ENCODE measurements at regions not wholly inside any gene's neighbourhood (a gene's known extent, or its start where the extent isn't known, plus 50 kb on each side); places are given as distances from the start of the nearest gene placed in this dataset.
"Not testable (repeated sequence)": the region's sequence is repeated elsewhere in the genome, so short reads cannot be mapped to it uniquely, and the experiment has no call there.

DNA sequence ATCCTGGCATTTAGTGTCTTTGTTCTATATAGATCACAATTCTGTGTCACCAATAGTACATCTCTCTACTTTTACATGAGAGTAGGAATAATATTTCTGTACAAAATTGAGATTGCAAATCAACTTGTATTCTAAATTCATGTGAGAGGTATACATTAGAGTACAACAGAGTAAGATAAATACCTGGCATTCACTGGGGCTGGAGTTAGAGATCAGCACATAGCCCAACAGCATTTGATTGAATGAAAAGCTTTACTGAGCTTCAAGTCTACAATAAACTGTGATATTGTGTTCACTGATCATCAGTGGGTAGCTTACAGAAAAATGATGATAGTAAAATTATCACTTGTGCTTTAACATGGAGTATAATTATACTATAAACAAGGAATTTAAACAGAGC, 1114.7 kb downstream of the REEP3 start:
- DNase-seq: no peak

DNA sequence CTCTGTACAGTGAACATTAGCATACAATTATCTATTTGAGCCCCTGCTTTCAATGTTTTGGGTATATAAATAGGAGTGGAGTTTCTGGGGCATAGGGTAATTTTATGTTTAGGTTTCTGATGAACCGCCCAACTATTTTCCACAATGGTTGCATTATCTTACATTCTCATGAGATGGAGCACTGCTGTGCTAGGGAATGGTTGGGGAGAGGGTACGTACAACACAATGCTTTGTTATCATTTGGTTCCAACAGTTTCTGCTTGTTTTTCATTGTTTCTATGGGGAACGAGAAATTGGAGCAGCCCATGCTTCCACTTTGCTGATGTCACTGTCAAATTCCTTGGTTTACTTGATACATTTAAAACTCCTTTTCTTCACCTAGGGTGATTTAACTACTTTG, 1115.3 kb downstream of the REEP3 start:
- DNase-seq: no peak

DNA sequence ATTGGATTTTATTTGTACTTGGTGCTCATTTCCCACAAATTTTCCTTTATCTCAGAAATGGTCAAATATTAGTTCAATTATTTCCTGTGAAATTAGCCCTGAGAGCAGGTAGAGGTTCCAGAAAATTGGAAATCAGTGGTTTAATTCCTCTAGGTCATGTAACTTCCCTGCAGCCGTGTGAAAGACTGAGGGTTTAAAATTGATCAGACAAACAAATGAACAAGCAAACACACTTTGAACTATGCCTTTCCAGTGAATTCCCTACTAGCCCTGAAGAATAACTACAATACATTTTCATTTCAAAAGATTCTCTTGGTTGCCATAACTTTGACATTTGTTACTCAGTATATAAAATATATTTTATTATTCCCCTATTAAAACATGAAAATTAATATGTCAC, 1116.7 kb downstream of the REEP3 start:
- DNase-seq: no peak

DNA sequence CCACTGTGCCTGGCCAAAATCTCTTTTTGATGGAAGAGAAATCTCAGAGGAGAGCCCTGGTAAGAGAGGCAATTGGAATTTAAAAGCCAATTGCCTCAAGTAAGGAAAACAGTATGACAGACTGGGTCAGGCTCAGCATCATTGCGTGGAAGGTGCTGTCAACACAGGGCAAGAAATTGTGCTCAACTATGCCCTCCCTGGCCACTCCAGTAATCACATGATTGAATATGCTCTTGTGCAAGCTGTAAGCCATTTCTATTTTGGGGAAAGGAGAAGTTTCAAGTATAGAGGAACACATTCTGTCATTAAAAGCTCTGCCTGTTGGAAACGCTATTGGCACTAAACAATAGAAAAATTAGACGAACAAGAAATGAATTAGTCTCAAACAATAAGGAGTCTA, 1127.7 kb downstream of the REEP3 start:
- DNase-seq: no peak

DNA sequence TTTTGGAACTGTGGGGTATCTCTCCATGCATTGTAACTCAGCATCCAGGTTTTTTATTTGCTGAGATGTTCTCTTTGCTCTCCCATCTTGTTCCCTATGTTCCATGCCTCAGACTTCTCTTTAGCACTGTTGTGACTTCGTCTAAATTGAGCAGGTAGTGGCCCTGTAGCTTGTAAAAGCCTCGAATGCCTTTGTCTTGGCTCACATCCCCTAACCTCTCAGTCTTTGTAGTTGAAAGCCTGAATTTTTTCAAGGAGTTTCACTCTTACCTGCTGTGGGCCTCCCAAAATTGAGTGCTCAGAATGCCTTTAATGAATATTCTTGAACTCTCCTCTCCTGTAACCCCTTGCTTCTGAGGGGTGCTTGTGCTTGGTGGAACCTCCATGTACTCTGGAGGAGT, 1137.3 kb downstream of the REEP3 start:
- no peak for DNase-seq

DNA sequence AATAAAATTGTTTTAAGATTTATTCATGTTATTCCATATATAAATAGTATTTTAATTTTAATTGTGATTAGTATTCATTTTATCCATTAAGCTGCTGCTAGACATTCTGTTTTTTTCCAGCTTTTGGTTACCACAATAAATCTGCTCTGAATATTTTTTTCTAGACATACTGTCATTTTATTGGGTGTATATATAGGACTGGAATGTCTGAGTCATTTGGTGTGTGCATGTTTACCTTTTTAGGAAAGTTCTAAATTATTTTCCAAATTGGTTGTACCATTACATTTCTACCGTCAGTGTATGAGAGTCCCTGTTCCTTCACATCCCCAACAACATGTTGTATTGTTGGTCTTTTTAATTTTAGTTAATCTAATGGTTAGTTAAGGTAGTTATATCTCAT, 1138.1 kb downstream of the REEP3 start:
- no peak for DNase-seq

DNA sequence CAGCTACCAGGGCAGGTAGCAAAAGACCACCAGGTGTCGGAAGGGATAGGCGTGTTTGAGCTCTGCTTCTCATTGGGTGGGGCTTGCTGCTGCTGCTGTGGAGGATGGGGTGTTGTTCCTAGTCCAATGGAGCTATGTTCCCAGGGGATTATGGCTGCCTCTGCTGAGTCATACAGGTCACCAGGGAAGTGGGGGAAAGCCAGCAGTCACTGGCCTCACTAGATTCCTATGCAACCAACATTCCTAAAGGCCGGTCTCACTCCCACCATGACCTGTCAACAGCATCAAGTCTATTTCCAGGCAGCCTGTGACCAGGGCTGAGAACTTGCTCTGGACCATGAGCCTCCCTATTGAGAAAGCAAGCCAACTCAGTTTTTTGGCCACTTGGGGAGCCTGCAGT, 1160.8 kb downstream of the REEP3 start:
- DNase-seq: no peak

DNA sequence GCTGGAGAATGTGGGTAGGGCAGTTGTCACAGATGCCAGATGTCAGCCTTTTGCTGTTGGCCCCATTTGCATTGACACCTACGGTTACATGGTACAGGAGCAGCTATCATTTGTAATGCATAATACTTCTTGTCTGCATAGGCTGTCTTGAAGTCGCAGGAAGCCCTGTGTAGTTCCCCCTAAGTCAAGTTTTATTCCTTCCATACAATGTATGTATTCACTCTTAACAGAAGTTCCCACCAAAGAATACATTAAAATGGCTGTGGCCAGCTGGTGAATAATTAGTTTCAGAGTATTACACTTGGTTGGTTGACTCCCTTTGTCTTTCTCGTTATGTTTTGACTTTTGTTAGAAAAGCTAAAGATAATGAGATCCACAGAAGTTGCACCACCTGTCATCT, 1169.0 kb downstream of the REEP3 start:
- DNase-seq: no peak

DNA sequence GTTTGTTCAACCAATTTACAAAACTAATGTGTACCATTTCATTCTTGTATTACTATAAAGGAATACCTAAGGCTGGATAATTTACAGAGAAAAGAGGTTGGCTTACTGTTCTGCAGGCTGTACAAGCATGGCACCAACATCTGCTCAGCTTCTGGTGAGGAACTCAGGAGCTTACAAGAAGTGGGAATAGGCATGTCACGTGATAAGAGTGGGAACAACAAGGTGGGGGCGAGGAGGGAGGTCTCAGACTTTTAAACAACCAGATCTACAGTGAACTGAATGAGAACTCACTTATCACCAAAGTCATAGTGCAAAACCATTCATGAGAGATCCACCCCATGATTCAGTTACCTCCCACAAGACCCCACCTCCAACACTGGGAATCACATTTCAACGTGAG, 1178.0 kb downstream of the REEP3 start:
- no peak for DNase-seq

DNA sequence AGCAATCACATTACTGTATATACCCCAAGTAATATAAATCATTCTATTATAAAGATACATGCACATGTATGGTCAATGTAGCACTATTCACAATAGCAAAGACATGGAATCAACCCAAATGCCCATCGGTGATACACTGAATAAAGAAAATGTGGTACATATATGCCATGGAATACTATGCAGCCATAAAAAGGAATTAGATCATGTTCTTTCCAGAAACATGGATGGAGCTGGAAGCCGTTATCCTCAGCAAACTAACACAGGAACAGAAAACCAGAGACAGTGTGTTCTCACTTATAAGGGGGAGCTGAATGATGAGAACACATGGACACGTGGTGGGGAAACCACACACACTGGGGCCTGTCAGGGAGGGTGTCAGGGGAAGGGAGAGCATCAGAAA, 1180.9 kb downstream of the REEP3 start:
- DNase-seq: not testable (repeated sequence)

DNA sequence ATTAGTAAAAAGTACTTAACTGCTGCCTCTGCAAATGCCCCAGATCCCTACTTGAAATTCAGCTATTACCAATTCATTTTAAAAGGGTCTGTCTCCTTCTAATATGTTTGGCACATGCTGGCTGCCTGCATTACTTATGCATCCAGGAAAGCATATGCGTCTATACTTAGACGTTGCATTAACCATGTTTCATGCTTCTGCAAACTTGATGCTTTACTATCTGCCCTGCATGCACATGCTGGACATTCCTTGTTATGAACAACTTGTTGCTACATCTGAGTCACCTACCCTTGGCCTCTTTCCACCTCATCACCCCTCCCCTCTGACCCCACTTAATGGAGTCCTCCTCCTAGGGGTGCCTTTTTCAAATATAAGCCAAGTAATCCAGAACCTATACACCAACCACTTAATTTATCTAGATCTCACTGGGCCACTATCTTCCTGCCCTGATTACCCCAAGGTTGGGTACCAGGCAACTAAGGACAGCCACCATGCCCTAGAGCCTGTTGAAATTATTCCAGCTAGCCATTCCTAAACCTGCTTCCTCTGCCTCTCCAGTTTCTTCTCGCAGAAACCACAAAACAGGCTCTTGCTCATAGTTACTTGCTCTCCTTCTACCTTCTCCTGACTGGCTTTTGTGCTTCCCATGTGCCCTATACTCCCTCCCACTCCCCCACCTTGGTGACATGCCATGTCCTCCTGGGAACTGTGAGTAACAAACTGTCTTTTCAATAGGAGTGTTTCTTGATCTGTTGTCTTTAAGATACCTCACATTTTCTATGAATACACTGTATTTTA, 1187.9 kb downstream of the REEP3 start:
- no peak for DNase-seq

DNA sequence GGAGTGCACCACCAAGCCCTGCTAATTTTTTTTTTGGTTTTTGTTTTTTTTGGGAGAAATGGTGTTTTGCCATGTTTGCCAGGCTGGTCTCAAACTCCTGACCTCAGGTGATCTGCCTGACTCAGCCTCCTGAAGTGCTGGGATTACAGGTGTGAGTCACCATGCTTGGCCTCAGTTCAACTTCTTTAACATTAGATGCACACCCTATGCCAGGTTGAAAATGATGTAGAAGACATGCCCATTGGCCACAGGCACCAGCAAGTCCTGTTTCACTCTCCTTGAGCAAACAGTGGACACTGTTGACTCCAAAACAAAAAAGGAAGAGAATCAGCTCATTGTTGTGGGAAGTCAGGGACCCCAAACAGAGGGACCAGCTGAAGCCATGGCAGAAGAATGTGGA, 1205.3 kb downstream of the REEP3 start:
- no peak for DNase-seq

DNA sequence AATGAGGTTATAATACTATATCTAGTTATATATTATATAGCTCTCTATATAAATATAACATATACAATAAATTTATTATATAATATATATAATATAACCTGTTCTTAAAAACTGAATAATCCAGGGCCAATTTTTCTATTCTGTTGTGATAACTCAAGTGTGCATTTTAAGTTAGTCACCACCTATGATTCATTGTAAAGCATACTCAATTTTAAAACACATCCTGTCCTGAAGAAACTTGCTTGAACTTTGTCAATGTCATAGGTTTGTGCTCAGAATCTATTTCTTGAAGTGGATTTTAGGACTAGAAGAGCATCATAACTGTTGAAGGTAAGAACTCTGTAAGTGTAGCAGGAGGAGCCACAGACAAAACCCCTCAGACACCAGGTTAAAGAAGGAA, 1209.8 kb downstream of the REEP3 start:
- no peak for DNase-seq

DNA sequence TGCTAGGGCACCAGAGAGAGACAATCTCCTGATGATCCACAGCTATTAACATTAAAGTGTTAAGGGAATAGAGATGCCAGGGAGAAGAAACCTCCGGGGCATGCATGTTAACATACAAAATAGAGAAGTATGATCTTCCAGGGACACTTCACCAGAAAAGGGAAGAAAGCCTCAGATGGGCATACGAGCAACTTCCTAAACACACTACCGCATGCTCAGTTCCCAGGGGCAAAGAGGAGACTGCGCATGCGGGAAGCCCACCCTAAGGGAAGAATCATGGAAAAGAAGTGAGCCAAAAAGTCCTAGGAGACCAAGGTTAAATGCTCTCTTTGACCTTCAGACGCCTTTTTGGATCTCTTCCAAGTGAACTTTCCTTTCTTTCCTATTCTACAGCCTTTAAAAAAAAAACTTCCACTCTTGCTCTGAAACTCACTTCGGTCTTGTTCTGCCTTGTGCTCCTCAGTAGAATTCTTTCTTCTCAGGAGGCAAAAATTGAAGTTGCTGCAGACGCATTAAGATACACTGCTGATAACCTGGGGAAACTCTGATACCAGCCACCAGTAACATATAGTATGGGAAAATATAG, 1211.3 kb downstream of the REEP3 start:
- no peak for DNase-seq

DNA sequence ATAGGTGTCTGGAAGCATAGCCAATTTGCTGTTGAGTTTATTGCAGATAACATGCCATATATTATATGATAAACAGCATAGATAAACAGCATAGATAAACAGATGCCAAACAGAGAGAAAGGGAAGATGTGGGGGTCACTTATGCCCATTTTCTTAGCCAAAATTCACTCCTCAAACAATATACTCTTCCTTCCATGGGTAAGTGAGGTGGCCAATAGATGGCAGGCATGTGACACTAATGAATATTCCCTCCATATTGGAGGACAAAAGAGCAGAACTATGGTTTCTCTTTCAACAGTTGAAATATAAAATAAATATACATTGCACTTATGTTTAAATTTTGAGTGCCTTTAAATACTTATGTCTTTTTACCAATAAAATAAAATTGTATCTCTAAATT, 1212.8 kb downstream of the REEP3 start:
- no peak for DNase-seq

DNA sequence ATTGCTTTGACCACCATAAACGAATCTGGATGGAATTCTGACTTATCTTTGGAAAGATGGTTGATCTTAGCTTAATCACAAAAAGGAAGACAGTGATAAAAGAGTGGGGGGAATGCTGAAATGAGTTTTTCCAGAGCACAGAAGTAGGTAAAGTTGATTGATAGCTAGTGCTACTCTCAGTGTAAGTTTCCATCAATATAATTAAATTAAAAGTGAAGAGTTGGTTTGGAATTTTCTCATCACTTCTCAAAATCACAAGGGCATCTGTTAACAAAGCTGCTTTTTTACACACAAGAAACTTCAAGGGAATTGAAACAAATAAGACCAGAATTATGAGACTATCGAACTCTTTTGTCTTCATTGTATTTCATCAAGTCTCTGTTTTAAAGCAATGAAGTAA, 1217.3 kb downstream of the REEP3 start:
- DNase-seq: no peak

DNA sequence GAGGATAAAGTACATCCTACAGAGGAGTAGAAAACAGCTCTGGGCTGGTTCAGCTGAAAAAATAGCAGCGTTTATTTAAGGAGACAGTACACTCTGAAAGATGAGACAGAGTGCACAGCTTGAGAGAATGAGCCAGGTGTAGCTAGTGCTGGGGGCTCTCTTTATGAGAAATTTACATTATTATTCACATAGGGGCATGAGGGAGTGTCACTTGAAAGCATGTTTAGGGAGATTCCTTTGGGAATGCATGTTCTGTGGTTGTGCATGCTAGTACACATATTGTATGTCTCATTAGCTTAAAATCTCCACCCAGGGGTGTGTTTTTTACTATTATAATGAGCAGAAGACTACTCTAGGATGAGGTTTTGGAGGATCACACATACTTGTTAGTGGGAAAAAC, 1224.4 kb downstream of the REEP3 start:
- no peak for DNase-seq

DNA sequence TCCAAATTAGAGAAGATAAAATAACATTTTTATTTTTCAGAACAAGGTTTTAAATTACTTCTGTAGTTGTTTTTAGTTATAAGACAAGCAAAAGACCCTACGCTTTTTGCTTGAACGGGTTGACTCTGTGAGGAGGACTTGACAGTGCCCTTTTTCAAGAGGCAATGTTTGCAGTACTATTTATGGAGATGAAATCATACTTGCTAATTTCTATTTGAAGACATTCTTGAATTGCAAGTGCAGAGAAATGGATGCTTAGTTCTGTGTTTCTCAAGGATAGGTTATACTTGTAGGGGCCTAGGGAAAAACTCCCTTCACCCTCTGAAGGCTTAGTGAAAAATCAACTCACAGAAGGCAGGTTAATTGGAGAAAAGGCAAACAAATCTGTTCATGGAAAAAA, 1229.5 kb downstream of the REEP3 start:
- no peak for DNase-seq

DNA sequence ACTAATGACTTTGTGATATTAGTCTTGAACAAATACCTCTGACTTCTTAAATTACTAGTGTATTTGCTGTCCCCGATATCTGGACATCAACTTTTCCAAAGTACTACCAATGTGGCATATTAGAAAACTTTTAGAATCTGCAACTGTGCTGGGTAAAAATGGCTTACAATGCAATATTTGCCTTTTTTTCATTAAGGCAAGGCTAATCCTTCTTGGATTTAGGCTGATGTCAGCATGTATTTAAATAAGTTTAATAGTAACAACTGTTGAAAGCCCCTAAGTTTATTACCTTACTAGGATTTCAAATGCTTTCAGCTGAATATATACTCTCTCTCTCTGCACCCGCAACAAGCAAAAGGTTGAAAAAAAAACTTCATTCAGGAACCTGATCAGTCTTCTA, 1232.3 kb downstream of the REEP3 start:
- no peak for DNase-seq

DNA sequence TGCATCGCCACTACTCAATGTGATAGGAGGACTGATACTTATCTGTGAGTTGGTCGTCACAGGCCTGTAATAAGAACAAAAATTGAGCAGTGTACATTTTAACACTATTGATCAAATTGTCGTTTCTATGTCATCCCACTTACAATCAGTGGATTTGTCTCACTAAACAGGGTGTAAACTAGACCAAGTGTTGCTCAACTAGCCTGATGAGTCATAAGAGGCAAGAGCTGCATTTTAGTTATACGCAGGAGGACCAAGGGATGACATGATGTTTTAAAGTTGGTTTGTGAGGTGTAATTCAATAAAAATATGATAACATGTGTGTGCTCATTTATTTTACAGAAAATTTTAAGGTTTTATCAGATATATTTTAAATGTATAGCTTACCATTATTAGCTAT, 1239.2 kb downstream of the REEP3 start:
- no peak for DNase-seq

DNA sequence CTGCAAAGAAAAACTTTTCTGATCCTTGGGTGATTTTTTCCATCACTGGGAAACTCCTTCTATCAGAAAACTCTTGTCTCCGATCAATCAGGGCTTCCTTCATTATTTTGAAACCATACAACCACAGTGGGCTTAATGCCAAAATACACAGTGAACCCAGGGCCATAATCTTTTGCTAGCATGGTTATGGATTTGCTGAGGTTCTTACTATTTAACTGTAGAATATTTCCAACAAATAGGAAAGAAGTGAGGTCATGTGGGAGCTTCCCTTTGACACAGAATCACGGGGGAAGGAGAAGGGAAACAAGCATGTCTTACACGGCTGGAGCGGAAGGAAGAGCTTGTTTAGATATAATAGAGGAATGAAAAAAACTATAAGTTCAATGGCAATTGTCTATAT, 1241.7 kb downstream of the REEP3 start:
- no peak for DNase-seq

DNA sequence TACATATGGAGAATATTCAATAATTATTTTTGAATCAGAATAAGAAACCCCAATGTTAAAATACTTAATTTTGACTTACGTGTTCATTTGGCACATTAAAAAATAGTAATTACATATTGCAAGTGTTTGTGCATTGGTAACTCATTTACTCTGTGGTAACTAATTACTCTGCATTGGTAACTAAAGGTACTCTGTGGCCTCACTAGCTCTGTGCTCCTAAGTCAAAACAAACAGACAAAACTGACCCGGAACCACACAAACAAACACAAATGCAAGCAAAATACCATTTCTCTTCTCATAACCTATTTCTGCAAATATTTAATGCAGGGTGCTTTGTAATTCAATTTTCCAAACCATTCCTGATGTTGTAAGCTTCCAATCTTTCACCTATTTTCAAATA, 1244.3 kb downstream of the REEP3 start:
- DNase-seq: no peak

DNA sequence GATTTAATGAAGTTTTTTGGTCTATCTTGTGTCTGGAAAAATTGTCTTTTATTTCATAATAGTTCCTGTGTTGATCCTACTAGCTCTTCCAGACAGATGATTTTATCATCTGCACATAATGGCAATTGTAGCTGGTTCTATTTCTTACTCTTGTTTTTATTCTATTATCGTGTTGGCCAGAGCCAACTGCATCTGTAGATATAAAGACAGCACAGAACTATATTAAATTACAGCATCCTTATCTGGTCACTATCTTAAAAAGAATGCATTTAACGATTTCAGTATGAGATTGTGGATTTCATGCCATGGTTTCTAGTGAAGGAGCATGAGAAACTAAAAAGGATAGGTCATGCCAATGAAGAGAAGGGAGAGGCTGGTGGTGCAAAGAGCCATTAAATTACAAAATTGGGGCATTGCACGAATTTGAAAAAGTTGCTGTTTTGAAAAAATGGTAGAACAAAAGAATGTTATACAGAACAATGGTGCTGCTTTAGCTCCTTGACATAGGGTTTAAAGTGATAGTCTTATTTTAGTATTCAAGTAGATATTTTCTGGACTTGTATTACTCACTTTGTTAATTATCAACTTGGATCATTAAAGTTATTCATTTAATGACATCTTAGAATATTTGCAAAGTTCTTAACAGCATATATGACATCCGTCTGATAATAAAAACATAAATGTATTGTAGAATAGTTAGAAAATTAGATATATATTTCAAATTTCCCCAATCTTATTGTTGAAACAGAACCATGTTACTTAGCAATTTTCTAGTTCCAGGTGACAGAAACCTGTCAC, 1250.3 kb downstream of the REEP3 start:
- no peak for DNase-seq

DNA sequence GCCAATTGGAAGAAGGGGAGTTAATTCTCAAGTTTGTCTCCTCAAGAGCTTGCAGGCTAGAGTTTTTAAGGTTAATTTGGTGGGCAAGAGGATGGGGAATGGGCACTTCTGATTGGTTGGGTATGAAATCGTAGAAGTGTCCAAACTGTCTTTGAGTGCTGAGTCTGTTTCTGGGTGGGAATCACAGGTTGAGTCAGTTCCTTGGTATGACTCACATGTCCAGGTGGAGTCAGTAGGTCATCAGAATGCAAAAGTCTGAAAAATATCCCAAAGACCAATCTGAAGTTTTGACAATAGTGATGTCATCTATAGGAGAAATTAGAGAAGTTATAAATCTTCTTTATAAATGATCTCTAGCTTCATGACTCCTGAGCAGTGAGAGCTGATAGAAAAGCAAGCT, 1252.2 kb downstream of the REEP3 start:
- no peak for DNase-seq
